GM10248 (cell line): ENCODE measurements at regions not wholly inside any gene's neighbourhood (a gene's known extent, or its start where the extent isn't known, plus 50 kb on each side); places are given as distances from the start of the nearest gene placed in this dataset.

ENCODE experiments used
- CTCF ChIA-PET: fragments of 300-600 bp; sonication (Branson Sonifier 250); formaldehyde crosslinking; extraction: SDS; loops from one replicate; lab custom pipeline; 2021; ENCODE audit warnings: antibody characterized with exemption; lab: Yijun Ruan, JAX
- POLR2A ChIA-PET: fragments of 350-650 bp; sonication (Branson Sonifier 250); formaldehyde crosslinking; extraction: SDS; loops from one replicate; lab custom pipeline; 2020; ENCODE audit warnings: antibody characterized with exemption; lab: Yijun Ruan, JAX
- DNase-seq: peaks from one replicate; pipeline ENCODE4 v3.0.0; 2012; ENCODE audit errors: extremely low spot score
- CTCF ChIP-seq: IDR thresholded peaks from 2 replicates; pipeline ENCODE4 v1.5.1; 2012; ENCODE audit warnings: mild to moderate bottlenecking, low read depth; ENCODE audit errors: extremely low read depth, missing control alignments, control extremely low read depth

- CTCF ChIA-PET, result no interaction called here
- DNase-seq, result no peak
- POLR2A ChIA-PET, result no interaction called here
- TF ChIP-seq CTCF, result no peak
These were observed 1893.9 kb upstream of the PIK3C3 start for GRCh38 chr18:40061086-40061485.

GRCh38 chr18:40060562-40060961, 1894.5 kb upstream of the PIK3C3 start:
- POLR2A ChIA-PET, result no interaction called here
- TF ChIP-seq CTCF, result no peak
- CTCF ChIA-PET, result no interaction called here
- DNase-seq, result no peak

- CTCF ChIA-PET, result no interaction called here
- POLR2A ChIA-PET, result no interaction called here
- DNase-seq, result no peak
- no peak for TF ChIP-seq CTCF
These were observed 1896.0 kb upstream of the PIK3C3 start for GRCh38 chr18:40058811-40059570.

- POLR2A ChIA-PET, result no interaction called here
These were observed 1898.8 kb upstream of the PIK3C3 start for GRCh38 chr18:40056079-40056692.

GRCh38 chr18:40055262-40055661, 1899.8 kb upstream of the PIK3C3 start:
- ChIA-PET CTCF (interaction anchor here (2.0 kb wide), 1 partner anchor 9 kb away, joined by 5 read pairs; no protein-coding TSS in a partner anchor), POLR2A (no interaction called here)
- no peak for TF ChIP-seq CTCF
- no peak for DNase-seq

More at GRCh38 chr18:40056079-40056692, 1898.8 kb upstream of the PIK3C3 start:
- TF ChIP-seq CTCF, result no peak
- CTCF ChIA-PET, result interaction anchor here (2.0 kb wide), 1 partner anchor 10 kb away, joined by 5 read pairs; no protein-coding TSS in a partner anchor
- no peak for DNase-seq

- CTCF ChIA-PET, result no interaction called here
- DNase-seq, result no peak
These were observed 1905.3 kb upstream of the PIK3C3 start for GRCh38 chr18:40049716-40050115.

More at GRCh38 chr18:40049716-40050115, 1905.3 kb upstream of the PIK3C3 start:
- no peak for TF ChIP-seq CTCF
- POLR2A ChIA-PET, result no interaction called here
